Ecto neural progenitor cell (in vitro differentiated cells): ENCODE measurements at regions not wholly inside any gene's neighbourhood (a gene's known extent, or its start where the extent isn't known, plus 50 kb on each side); places are given as distances from the start of the nearest gene placed in this dataset.

Experiments
- DNase-seq: peaks from one replicate; pipeline ENCODE4 v3.0.0-alpha.2; 2018; ENCODE audit warnings: low spot score

DNA sequence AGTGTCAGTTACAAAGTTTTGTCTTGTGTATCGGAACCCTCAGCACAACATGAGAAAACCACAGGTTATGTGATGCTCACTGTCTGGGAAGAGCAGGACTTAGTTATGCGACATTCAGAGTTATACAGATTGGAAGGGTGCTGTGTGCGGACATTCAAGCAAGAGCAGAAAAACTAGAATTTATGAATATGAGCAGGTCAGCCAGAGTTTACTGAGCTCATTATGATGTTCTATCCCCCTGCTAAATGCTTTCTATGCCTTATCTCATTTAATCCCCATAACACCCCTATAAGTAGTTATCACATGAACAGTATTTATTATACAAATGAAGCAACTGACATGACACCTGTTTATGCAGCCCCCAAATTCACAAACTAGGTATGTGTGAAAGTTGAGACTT lies 1083.2 kb downstream of the FLRT2 start:
- no peak for DNase-seq

DNA sequence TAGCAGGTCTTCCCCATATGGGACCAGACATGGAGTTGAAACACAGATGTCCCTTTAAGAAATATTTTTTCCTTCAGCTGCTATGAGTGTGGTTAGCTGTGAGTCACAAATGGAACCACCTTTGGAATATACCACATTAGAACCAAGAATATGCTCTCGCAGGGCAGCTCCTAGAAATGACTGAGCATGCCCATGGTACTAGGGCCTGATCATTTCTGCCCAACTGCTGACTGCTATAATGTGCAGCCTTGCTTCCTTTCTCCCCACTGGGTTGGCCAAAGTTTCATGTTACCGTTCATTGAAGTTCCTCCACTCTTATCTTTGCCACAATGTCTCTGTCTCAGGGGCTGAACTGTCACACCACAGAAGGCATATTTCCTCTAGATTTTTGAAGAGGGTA lies 1074.6 kb downstream of the FLRT2 start:
- DNase-seq = no peak

DNA sequence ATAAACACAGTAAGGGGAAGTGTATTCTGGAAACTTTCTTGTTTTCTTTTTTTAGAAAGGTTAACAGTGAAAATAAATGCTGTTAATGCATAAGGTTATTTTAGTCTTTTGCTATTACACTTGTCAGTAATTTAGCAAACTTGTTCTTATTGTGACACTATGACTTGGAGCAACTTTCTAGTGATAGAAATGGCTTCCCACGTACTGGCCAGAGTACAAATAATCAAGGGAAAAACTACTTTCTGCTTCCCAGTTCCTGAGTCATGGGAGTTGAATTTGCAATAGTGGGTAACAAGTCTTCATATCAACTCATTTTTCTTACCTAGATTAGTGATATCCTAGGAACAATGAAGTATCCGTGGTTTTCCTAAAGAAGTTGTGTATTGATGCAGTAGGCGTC lies 1072.3 kb downstream of the FLRT2 start:
- no peak for DNase-seq

DNA sequence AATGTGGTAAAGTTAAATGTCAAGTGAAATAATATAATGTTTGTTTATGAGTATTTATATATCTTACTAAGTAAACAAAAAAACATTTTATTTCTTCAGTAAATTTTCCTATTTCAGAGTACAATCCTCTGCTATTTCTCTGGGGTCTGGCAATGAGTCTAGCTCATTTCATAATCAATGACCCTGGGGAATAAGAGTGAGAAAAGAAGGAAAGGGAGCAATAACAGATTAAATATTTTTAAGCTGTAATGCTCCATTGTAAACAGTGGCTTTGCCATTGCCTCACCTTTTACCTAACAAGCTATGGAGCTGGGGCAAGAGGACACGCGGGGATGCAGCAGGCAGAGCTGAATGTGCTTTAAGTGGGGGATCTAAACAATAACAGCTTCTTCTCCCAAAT lies 1071.9 kb downstream of the FLRT2 start:
- DNase-seq = no peak

DNA sequence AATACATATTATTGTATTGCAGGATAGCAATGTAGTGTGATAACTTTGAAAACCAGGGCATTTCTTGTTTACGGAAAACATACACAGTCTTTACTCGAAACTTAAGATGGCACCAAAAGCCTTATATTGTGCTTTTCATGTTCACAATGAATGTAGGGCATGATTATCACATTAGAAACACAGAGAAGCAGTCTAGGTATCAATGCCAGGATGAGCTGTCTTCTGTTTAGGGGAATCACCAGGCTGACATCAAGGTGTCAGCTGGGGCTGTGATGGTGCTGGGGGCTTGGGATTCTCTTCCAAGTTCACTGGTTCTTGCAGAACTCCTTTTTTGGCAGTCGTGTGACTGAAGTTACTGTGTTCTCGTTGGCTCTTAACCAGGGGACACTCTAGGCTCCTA lies 1067.3 kb downstream of the FLRT2 start:
- DNase-seq = no peak

DNA sequence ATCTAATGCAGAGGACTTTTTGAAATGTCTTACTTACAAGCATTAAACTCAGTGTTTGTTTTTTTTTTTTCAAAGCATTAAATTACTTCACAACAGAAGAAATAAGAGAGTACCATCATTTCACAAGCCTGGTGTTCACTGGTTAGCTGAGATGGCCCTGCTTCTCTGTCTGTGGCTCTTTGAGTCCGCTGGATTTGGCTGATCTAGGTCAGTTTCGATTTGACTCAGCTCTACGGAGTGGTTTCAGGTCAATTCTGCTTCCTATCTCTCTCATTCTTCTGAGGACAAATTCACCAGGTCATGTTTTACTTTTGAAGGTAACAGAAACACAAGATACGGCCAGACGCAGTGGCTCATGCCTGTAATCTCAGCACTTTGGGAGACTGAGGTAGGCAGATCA lies 1066.1 kb downstream of the FLRT2 start:
- DNase-seq = no peak

DNA sequence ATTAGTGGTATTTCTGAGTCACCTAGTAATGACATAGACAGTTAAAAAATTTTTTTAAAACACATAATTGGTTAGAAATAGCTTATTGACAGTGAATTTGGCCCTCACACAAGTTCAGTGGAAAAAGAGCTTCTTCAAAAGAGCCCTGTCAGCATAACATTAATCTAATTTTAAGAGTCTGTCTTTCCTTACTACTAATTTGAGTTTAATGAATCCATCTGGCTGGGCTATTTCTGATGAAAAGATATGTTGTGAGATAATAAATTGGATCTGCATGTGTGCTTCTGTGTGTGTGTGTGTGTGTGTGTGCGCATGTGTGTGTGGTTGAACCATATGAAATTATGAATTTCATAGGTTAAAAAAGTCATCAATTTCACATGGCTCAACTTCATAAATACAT lies 1045.2 kb downstream of the FLRT2 start:
- DNase-seq = no peak

DNA sequence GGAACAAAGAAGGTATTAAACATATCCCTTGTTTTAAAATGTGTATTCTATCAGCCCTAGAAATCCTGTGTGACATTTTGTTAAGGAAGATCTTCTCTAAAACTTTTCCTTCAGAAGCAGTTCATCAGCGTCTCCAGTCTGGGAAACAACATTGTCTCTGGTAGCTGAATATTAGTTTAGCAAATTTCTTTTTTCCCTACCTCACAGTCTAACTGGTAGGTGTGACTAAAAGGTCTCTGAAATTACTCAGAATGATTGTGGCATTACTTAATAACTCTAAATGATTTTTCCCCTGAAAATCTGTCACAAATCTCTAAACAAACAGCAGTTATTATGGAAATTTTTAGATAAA lies 1044.8 kb downstream of the FLRT2 start:
- no peak for DNase-seq

DNA sequence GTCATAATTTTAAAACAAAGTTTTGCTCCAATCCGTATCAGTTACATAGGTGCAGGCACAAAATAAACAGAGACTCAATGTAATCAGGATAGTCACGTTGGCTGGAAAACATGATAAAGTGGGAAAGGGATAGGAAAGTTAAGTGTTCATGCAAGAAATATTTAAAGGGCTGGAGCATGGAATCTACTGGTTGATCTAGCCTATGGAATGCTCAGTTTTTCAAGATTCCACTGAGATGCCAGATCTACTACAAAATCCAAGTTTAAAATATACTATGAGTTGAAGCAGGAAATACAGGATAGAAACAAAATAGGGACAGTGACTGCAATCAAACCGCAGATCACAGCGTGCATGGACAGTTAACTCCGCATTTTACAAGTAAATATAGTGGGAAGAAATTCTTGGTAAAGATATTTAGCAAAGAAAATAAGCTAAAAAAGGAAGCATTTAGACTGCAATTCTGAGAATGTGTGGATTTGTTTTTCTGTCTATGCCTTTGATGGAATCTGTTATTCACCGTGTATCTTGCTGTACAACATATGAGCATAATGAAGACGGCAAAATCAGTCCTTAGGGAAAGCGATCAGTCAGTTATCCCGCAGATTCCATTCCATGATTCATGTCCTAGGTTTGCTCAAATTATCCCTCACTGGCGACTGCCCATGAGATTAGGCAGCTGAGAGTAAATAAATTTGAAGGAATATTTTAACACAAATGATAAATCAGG lies 1044.3 kb downstream of the FLRT2 start:
- no peak for DNase-seq

DNA sequence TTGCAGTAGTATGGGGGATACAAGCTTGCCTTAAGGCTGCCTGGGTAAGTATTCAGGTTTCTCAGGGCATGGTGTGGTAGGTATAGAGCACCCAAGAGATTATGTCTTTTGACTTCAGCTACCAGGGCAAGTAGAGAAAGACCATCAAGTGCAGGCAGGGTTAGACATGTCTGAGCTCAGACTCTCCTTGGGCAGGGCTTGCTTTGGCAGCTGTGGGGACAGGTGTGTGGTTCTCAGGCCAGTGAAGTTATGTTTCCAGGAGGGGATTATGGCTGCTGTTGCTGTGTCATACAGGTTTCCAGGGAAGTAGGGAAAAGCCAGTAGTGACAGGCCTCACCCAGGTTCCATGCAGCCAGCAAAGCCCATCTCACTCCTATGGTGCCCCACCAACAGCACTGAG lies 1040.4 kb downstream of the FLRT2 start:
- no peak for DNase-seq

DNA sequence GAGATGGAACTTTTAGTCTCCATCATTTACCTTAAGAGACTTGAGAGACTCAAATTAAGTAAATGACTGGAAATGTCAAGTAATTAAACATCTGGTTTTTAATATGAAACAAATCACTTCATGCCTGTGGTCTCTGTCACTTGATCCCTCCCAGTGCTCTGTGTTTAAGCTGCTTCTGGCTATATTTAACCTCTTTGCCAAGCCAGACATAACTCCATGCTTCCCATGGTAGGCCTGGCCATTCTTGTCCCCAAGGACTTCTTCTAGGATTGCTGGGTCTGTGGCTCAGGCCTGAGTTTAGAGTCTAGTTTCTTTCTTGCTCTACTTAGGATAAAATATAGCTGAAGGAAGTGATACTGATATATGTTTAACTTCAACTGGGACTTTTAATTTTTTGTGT lies 1013.6 kb downstream of the FLRT2 start:
- no peak for DNase-seq

DNA sequence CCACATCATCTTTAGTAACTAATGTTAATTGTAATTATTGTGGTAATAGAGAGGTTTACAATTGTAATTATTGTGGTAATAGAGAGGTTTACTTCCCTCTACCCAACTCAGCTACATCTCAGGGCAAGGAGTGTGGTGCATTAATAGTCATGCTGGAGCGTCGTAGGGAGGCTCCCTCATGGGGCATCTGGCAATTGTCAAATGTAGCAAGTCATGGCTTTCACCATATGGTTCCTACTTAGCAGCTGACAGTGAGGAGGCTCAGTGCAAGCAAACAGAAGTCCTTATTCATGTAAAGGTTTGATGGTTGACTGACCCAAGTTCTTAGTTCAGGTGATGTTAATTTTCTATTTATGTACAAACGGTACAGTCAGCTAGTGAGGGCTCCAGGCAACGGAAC lies 1012.0 kb downstream of the FLRT2 start:
- no peak for DNase-seq

DNA sequence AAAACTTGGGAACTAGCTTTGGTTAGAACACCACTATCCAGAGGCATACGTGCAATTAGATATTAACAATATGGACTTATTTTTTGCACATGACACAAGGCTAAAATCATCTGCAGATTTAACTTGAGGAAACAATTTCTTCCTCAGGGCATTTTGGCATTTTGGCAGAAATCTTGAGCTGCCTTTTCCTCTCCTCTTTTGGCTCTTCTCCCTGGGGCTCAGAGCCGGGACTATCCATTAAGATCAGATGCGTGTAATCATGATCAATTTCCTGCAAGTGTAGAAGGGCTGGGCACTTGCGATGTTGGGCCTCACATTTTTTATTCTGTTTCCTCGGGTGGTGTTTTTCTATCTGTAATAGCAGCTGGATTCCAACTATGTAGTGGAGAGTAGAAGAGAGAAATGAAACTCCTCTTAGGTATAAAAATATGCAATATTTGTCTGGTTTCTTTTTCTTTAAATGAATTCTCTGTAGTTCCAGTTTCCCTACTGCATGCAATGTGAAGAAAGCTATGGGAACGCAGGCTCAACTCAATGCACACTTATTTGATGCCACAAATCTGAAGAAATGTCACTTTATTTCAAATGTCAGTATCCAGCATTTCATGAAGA lies 1010.8 kb downstream of the FLRT2 start:
- DNase-seq = no peak

DNA sequence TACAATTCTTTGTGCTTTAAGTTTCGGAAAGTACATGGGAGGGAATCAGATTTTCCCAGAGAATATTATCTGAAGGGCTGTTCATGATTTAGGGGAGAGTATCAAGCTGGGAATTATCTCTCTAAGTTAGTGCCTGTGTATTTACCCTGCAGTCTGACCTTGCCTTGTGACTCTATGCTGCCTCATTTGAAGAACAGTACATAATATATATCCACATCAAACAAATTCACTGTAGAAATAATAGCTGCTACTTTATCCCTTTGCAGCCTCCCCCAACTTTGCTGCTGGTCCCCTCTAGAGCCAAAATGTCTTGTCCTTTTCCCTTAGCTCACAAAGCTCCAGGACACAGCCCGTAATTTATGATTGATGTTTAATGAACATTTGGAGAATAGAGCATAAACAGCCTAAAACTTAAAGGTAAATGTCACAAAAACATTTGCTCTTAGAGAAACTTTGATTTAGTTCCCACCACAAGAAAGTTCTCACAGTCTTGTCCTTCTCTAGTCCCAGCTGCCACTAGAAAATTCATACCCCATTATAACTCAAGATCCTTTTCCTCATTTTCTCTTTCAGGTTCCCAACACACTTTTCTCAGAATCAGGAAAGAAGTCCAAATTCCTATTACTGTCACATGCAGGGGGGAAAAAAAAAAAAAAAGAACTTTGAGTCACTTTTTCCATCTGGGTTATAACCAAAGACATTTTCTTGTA lies 1009.6 kb downstream of the FLRT2 start:
- no peak for DNase-seq

DNA sequence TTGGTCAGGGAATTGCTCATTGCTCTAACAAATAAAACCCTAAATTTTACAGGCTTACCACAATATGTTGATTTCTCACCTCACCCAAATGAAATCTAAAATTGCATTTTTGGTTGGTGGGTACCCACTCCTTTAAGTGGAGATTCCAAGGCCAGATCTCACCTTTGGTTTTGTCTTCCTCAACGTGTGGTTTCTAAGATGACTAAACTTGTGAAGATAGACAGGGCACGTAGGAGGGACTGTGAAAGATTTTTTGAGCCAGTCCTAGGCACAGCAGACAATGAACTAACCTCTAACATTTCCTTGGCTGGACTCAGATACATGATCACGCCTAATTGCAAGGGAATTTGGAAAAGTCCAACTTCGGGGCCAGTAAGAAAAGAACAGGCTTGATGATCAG lies 1003.9 kb downstream of the FLRT2 start:
- DNase-seq = no peak

DNA sequence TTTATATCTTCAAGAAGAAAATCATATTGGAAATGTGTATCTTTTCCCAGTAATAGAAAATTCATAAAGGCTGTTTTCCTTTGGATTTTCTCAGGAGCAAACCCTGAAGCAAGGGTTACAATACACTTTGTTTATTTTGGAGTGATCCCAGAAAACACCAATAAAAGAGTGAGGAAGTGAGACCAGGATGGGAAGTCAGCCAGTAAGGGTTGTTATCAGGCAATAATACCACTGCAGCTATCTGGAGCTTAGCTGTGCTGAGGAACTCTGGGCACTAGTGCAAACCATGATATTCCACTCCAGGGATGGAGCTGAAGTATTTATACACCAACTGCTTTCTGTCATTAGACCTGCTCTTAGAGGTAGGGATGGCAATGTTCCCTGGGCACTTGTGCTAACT lies 1002.3 kb downstream of the FLRT2 start:
- DNase-seq = no peak

DNA sequence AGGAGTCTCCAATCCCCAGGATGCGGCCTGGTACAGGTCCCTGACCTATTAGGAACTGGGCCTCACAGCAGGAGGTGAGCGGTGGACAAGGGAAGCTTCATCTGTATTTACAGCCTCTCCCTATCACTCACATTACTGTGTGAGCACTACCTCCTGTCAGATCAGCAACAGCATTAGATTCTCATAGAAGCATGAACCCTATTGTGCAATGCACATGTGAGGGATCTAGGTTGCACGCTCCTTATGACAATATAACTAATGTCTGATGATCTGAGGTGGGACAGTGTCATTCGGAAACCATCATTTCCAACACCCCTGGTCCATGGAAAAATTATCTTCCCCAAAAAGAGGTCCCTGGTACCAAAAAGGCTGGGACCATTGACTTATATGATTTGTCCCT lies 1000.5 kb downstream of the FLRT2 start:
- no peak for DNase-seq

DNA sequence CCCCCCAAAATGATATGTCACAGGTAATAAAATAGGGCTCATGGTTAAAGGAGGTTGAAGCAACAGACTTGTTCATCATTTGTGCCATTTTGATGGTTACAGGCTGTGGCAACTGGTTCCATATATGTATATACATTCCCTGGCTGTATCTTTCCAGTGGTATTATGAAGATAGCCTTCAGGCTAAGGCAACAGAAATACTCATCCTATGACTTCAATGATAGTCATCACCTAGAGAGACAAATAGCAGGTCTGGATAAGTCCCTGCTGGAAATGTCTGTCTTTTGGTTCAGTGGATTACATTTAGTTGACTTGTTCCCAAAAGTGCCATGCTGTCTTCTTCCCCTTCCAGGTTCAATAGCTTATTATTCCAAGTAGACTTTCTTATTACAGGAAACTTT lies 997.4 kb downstream of the FLRT2 start:
- no peak for DNase-seq

DNA sequence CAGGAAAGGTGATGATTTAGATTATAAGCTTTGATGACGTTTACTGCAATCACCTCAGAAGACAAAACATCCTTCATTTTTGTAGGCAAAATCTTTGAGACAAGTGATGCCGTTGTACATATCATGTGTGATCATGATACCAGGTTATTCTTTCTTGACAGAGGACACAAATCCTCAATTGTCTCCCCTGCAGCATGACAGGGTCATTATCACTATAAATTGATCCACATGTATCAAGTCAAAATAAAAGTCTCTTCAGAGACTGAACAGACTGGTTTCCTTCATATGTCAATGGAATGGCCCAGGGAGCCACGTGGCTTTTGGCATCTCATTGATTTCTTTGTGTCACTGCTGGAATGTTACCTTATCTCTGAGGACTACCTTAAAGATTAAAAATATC lies 995.7 kb downstream of the FLRT2 start:
- no peak for DNase-seq

DNA sequence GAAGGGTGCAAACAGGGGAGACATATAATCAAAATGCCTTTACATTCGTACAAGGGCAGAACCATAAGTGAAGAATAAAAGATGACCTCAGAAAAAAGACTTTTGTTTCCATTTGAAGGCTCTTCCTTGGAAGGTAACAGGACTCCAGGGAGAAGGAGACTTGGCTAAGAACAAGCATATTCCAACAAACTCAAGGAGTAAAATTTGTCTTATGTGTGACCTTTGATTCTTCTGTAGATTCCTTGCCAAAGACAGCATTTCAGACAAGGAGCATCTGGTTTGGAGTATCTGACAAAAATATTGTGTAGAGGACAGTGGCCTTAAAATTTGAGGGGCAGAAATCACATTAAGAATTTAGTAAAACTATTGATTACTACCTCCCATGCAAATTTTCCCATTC lies 991.9 kb downstream of the FLRT2 start:
- DNase-seq = no peak

DNA sequence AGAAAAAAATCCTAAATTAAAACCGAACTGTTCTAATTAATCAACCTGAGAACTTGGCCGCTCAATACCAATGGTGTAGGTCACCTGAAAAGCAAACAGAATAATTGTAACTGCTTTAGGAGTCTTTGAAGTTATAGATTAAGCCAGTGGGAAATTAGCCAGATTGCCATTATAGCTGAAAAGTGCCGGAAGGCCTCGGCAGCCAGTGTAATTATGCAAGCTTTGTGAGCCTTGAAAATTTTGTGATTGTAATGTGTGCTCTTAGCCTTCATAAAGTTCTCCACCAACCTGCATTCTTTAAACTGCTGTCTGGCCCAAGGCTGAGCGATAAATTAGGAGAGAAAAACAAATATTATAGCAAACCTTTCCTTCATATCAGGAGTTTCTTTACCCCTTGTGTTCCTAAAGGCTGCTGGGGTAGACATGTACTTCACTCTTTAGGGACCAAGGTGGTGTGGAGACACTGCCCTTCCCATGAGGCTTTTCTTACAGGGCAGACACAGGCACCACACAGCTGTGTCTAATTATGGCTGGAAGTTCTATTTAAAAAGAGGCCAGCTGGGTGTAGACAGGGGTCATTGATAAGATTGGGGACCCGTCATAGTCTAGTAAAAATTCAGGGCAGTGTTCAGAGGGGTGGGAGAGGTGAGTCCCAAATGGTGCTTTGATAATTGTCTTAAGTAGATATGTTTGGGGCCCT lies 991.2 kb downstream of the FLRT2 start:
- DNase-seq = no peak

DNA sequence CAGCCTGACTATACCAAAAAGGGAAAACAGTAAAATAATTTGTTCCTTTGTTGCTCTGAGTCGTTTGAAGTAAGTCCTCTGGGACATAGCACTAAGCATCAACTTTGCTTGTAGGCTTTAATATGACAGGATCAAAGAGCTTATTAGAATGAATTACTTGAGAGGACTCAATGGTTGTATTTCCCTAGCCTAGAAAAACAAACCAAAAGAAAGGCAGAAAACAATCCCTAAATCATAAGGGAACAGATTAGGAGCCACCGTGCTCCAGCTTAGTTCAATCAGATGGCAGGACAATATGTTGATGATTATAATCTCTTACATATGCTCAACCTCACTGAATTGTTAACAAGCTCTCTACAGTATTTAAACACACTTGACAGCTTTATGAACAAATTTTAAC lies 988.4 kb downstream of the FLRT2 start:
- DNase-seq = no peak

DNA sequence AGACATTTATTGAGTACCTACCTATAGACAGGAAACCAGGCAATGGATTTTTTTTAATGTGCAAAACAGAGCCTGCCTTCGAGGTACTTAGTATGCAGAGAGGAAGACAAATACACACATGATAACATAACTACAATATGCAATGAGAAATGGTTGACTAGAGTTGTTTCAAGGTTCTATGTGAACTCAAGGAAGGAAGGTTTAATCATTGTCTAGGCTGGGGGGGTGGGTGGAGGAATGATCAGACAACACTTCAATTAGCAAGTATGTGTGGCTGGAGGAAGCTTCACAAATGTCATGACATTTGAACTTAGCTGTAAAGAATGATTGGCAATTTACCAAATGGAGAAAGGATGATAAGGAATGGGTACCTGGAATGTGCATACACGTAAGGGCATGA lies 985.3 kb downstream of the FLRT2 start:
- no peak for DNase-seq
